ENCODE measurements at regions not wholly inside any gene's neighbourhood (a gene's known extent, or its start where the extent isn't known, plus 50 kb on each side); places are given as distances from the start of the nearest gene placed in this dataset.

DNA sequence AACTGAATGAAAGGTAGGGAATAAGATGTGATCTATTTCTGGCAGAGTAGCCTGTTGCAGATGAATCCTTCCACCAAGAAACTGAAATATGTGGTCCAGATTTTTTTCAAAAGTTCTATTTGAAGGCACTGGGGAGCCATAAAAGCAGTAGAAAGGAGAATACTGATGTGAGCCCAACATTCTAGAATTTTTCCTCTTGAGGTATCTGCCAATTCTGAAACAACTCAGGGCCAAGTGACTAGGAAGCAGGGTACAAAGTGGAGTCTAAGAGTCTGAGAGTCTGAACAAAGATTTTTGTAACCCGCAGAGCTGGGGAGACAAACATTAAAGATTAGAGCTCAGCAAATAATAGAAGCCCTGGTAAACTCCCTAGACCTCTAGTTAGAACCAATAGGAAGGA lies 58.3 kb upstream of the SLCO3A1 start:
- no peaks in the 10 kb centered on the region for H3K9me3 ChIP-seq
- ChIA-PET CTCF (interaction anchor here (0.6 kb wide), 1 partner anchor 24 kb away, joined by 3 read pairs; no protein-coding TSS in a partner anchor), POLR2A (no interaction called here)
- intact Hi-C loops (cut with micrococcal nuclease; ENCODE audit: unreplicated experiment), result no loop called here
- Mint-ChIP-seq H3K4me1 (ENCODE audit: low read depth, unreplicated experiment) (no peaks in the 10 kb centered on the region), H3K9me3 (ENCODE audit: unreplicated experiment) (no peaks in the 10 kb centered on the region), H3K27ac (ENCODE audit: unreplicated experiment) (no peak overlapping the region), H3K27me3 (ENCODE audit: insufficient read depth, unreplicated experiment) (peaks cover 12% of the 10 kb centered on the region), H3K4me3 (ENCODE audit: unreplicated experiment) (no peak overlapping the region), H3K36me3 (ENCODE audit: insufficient read depth, unreplicated experiment) (no peaks in the 10 kb centered on the region)
- BruUV-seq (replicated peaks), result no TSS peak
- TF ChIP-seq, protein P1, sequence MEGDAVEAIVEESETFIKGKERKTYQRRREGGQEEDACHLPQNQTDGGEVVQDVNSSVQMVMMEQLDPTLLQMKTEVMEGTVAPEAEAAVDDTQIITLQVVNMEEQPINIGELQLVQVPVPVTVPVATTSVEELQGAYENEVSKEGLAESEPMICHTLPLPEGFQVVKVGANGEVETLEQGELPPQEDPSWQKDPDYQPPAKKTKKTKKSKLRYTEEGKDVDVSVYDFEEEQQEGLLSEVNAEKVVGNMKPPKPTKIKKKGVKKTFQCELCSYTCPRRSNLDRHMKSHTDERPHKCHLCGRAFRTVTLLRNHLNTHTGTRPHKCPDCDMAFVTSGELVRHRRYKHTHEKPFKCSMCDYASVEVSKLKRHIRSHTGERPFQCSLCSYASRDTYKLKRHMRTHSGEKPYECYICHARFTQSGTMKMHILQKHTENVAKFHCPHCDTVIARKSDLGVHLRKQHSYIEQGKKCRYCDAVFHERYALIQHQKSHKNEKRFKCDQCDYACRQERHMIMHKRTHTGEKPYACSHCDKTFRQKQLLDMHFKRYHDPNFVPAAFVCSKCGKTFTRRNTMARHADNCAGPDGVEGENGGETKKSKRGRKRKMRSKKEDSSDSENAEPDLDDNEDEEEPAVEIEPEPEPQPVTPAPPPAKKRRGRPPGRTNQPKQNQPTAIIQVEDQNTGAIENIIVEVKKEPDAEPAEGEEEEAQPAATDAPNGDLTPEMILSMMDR (IDR thresholded peaks at IDR 0.05; ENCODE audit: insufficient read depth in 1 of 2, low read depth in 1 of 2, low read length in 1 of 2, severe bottlenecking in 1 of 2, unreplicated experiment in 1 of 2), result no peak
- no peak overlapping the region for H3K4me3 ChIP-seq (ENCODE audit: low read depth, low read length)
- no peaks in the 10 kb centered on the region for H3K27me3 ChIP-seq (replicated peaks; ENCODE audit: control insufficient read depth, insufficient read depth, low read length)
- H3K4me1 ChIP-seq, result no peaks in the 10 kb centered on the region
- DNase-seq, result no peak
- no peaks in the 10 kb centered on the region for H3K36me3 ChIP-seq (ENCODE audit: control insufficient read depth, insufficient read depth, low read length)

DNA sequence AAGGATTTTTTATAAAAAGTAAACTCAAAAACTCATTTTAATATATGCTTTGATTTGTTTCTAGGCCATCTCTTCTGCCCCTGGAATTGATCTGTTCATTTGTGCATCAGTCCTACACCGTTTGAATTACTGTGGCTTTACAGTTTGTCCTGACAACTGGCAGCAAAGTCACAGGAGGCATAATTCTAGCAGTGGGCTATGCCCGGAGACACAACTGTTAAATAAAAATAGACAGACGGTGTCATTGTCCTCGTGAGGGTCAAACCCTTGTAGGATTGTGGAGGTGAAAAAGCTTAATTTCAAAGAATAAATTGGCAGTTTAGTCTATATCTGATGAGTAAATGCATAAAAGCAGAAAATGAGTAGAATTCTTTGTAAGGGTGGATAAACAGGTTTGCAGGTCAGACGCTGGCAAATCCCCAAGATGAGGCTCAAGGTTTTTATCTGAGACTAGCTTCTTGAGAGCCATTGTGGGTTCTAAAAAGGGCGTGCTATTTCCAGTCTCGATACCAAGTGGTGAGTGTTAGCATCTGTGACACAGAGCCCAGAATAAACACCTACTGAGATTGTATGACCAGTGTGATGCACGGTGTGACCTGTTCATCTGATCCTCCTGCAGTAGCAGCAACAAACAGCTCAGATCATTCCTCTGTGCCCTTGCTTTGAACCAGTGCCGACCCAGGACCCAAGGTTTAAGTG lies 51.5 kb upstream of the SLCO3A1 start:
- H3K4me3 Mint-ChIP-seq (ENCODE audit: unreplicated experiment), result no peak overlapping the region
- no peaks in the 10 kb centered on the region for H3K4me1 Mint-ChIP-seq (ENCODE audit: low read depth, unreplicated experiment)
- Histone ChIP-seq H3K4me1 (no peaks in the 10 kb centered on the region), H3K36me3 (ENCODE audit: control insufficient read depth, insufficient read depth, low read length) (no peaks in the 10 kb centered on the region), H3K4me3 (ENCODE audit: low read depth, low read length) (no peak overlapping the region), H3K9me3 (no peaks in the 10 kb centered on the region), H3K27me3 (replicated peaks; ENCODE audit: control insufficient read depth, insufficient read depth, low read length) (no peaks in the 10 kb centered on the region)
- TF ChIP-seq, protein P1 (IDR thresholded peaks at IDR 0.05; ENCODE audit: insufficient read depth in 1 of 2, low read depth in 1 of 2, low read length in 1 of 2, severe bottlenecking in 1 of 2, unreplicated experiment in 1 of 2), result no peak
- intact Hi-C loops (cut with micrococcal nuclease; ENCODE audit: unreplicated experiment), result no loop called here
- ChIA-PET CTCF (no interaction called here), POLR2A (no interaction called here)
- H3K9me3 Mint-ChIP-seq (ENCODE audit: unreplicated experiment), result no peaks in the 10 kb centered on the region
- no peak for DNase-seq
- no TSS peak for BruUV-seq (replicated peaks)
- H3K27ac Mint-ChIP-seq (ENCODE audit: unreplicated experiment), result no peak overlapping the region
- peaks cover 18% of the 10 kb centered on the region for H3K27me3 Mint-ChIP-seq (ENCODE audit: insufficient read depth, unreplicated experiment)
- H3K36me3 Mint-ChIP-seq (ENCODE audit: insufficient read depth, unreplicated experiment), result no peaks in the 10 kb centered on the region

DNA sequence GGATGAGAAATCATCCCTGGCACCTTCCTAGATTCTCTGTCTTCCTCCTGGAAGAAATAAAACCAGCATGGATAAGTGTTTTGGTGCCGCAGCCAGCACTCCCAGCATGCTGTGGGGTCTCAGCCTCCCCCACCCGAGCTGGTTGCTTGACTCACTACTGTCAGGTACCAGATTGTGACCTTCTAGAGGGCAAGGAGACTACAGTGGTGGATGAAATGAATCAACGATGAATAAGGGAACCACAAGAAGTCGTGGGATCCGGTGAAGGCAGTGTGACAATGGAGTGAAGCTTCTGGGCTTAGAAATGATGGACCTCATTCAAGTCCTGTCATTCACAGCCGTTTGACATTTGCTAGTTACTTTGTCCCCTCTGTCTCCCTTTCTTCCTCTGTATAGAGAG lies 50.2 kb upstream of the SLCO3A1 start:
- Mint-ChIP-seq H3K9me3 (ENCODE audit: unreplicated experiment) (no peaks in the 10 kb centered on the region), H3K4me3 (ENCODE audit: unreplicated experiment) (no peak overlapping the region), H3K27me3 (ENCODE audit: insufficient read depth, unreplicated experiment) (peaks cover 24% of the 10 kb centered on the region), H3K27ac (ENCODE audit: unreplicated experiment) (no peak overlapping the region), H3K36me3 (ENCODE audit: insufficient read depth, unreplicated experiment) (no peaks in the 10 kb centered on the region), H3K4me1 (ENCODE audit: low read depth, unreplicated experiment) (no peaks in the 10 kb centered on the region)
- no peak for DNase-seq
- ChIA-PET CTCF (no interaction called here), POLR2A (no interaction called here)
- intact Hi-C loops (cut with micrococcal nuclease; ENCODE audit: unreplicated experiment), result no loop called here
- H3K27me3 ChIP-seq (replicated peaks; ENCODE audit: control insufficient read depth, insufficient read depth, low read length), result no peaks in the 10 kb centered on the region
- H3K36me3 ChIP-seq (ENCODE audit: control insufficient read depth, insufficient read depth, low read length), result no peaks in the 10 kb centered on the region
- no peak overlapping the region for H3K4me3 ChIP-seq (ENCODE audit: low read depth, low read length)
- H3K4me1 ChIP-seq, result no peaks in the 10 kb centered on the region
- no peaks in the 10 kb centered on the region for H3K9me3 ChIP-seq
- TF ChIP-seq, protein P1 (IDR thresholded peaks at IDR 0.05; ENCODE audit: insufficient read depth in 1 of 2, low read depth in 1 of 2, low read length in 1 of 2, severe bottlenecking in 1 of 2, unreplicated experiment in 1 of 2), result no peak
- no TSS peak for BruUV-seq (replicated peaks)
